MM.1S (cell line): ENCODE measurements at regions not wholly inside any gene's neighbourhood (a gene's known extent, or its start where the extent isn't known, plus 50 kb on each side); places are given as distances from the start of the nearest gene placed in this dataset.

Source experiments
- CTCF ChIP-seq: fragments of 300-600 bp; sonication (generic); IDR thresholded peaks from 2 replicates; pipeline ENCODE4 v1.5.1; 2016; ENCODE audit warnings: antibody characterized with exemption, low read length, mixed read lengths
- EZH2 ChIP-seq: fragments of 300-600 bp; sonication (generic); optimal IDR thresholded peaks from 2 replicates; pipeline ENCODE3; 2017; ENCODE audit warnings: low read depth, mild to moderate bottlenecking, antibody characterized with exemption, low read length, mixed read lengths
- EZH2phosphoT487 ChIP-seq: fragments of 300-600 bp; sonication (generic); IDR thresholded peaks from 2 replicates; pipeline ENCODE4 v1.6.1; 2018; ENCODE audit warnings: antibody characterized with exemption, low read length

- TF ChIP-seq CTCF (no peak), EZH2 (no peak), EZH2phosphoT487 (no peak)
Measured at GRCh38 chr1:192756314-192756713, 52.5 kb upstream of the RGS2 start.
